Skeletal muscle satellite cell (primary cell): ENCODE measurements at regions not wholly inside any gene's neighbourhood (a gene's known extent, or its start where the extent isn't known, plus 50 kb on each side); places are given as distances from the start of the nearest gene placed in this dataset. TPM values are rescaled to one million over a fixed set of nuclear protein-coding genes. Genes with fewer than 3 reads are reported as not detected.
"Not testable (repeated sequence)": the region's sequence is repeated elsewhere in the genome, so short reads cannot be mapped to it uniquely, and the experiment has no call there.

Source experiments
- H3K27me3 ChIP-seq: 2 replicates; pipeline ENCODE4 v1.7.0; 2013; ENCODE audit warnings: low read length; ENCODE audit not compliant: control insufficient read depth, insufficient read depth
- H3K36me3 ChIP-seq: 2 replicates; pipeline ENCODE4 v1.7.0; 2013; ENCODE audit warnings: mild to moderate bottlenecking, control low read depth, low read length; ENCODE audit not compliant: insufficient read depth
- H3K4me1 ChIP-seq: 2 replicates; pipeline ENCODE4 v1.7.0; 2013; ENCODE audit warnings: low read length; ENCODE audit not compliant: control insufficient read depth, insufficient read depth
- H3K4me2 ChIP-seq: 2 replicates; pipeline ENCODE4 v1.7.0; 2013; ENCODE audit warnings: mild to moderate bottlenecking, low read length
- H3K4me3 ChIP-seq: 2 replicates; pipeline ENCODE4 v1.7.0; 2013; ENCODE audit warnings: low read length
- H3K9ac ChIP-seq: 2 replicates; pipeline ENCODE4 v1.7.0; 2013; ENCODE audit warnings: mild to moderate bottlenecking, low read depth, low read length, moderate library complexity
- H3K9me3 ChIP-seq: replicated peaks from 2 replicates; pipeline ENCODE4 v1.7.0; 2013; ENCODE audit warnings: mild to moderate bottlenecking, control low read depth, low read length
- small RNA-seq: library from RNA; depleted of rRNA; stranded (forward); fragments of <200 nt; gene quantifications from one replicate; pipeline ENCODE3, GENCODE V24; 2012

DNA sequence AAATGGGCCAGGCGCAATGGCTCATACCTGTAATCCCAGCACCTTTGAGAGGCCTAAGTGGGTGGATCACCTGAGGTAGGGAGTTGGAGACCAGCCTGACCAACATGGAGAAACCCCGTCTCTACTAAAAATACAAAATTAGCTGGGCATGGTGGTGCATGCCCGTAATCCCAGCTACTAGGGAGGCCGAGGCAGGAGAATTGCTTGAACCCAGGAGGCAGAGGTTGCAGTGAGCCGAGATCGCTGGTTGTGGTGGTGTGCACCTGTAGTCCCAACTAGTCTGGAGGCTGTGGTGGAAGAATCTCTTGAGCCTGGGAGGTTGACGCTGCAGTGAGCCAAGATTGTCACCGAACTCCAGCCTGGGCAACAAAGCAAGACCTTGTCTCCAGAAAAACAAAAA lies 50.5 kb upstream of the ZNF217 start:
- not testable (repeated sequence) for H3K9me3 ChIP-seq

More for the DNA sequence above, 50.5 kb upstream of the ZNF217 start:
- not testable (repeated sequence) for H3K36me3 ChIP-seq, H3K9ac ChIP-seq, H3K4me2 ChIP-seq, H3K4me3 ChIP-seq, H3K27me3 ChIP-seq
- H3K4me1 ChIP-seq, result peaks cover 20% of the 10 kb centered on the region

Small RNA genes in the stretch of these regions (small RNA-seq; reads per million reads assigned to genes)
- gene RNU7-14P, result not detected
